ENCODE measurements at regions not wholly inside any gene's neighbourhood (a gene's known extent, or its start where the extent isn't known, plus 50 kb on each side); places are given as distances from the start of the nearest gene placed in this dataset.

- DNase-seq = no peak
- Mint-ChIP-seq H3K27me3 (no peaks in the 10 kb centered on the region), H3K4me1 (no peaks in the 10 kb centered on the region), H3K9me3 (peaks cover 0 to 20% (median 6%) of the 10 kb centered on the region in 8 donors), H3K36me3 (no peaks in the 10 kb centered on the region), H3K4me3 (no peak overlapping the region), H3K27ac (no peak overlapping the region)
- POLR2A ChIA-PET (ENCODE audit: partially characterized antibody) = no interaction called here
- H3K4me3 ChIP-seq (ENCODE audit: low read length in 2 of 2) = no peak overlapping the region
- no peaks in the 10 kb centered on the region for H3K36me3 ChIP-seq (ENCODE audit: insufficient read depth, low read length)
- no peaks in the 10 kb centered on the region for H3K4me1 ChIP-seq (ENCODE audit: insufficient read depth, low read length)
- CTCF ChIA-PET (ENCODE audit: partially characterized antibody) = no interaction called here
- no peaks in the 10 kb centered on the region for H3K9me3 ChIP-seq (ENCODE audit: control insufficient read depth in 1 of 2, low read length in 2 of 2)
- H3K27ac ChIP-seq (ENCODE audit: low read depth, low read length) = no peak overlapping the region
- H3K27me3 ChIP-seq (ENCODE audit: insufficient read depth, low read length) = no peaks in the 10 kb centered on the region
- intact Hi-C loops (cut with micrococcal nuclease) = no loop called here
Observed at GRCh38 chr11:91932151-91932821, 292.3 kb upstream of the FAT3 start.

- intact Hi-C loops (cut with micrococcal nuclease) = no loop called here
- no peaks in the 10 kb centered on the region for H3K4me1 Mint-ChIP-seq
- CTCF ChIA-PET (ENCODE audit: partially characterized antibody) = no interaction called here
- H3K4me1 ChIP-seq (ENCODE audit: insufficient read depth, low read length) = no peaks in the 10 kb centered on the region
- H3K27ac Mint-ChIP-seq = no peak overlapping the region
- H3K36me3 Mint-ChIP-seq = no peaks in the 10 kb centered on the region
- H3K27ac ChIP-seq (ENCODE audit: low read depth, low read length) = no peak overlapping the region
- no peak for DNase-seq
- H3K4me3 Mint-ChIP-seq = no peak overlapping the region
- H3K9me3 Mint-ChIP-seq = peaks cover 0 to 16% (median 7%) of the 10 kb centered on the region in 8 donors
- H3K27me3 Mint-ChIP-seq = no peaks in the 10 kb centered on the region
- H3K36me3 ChIP-seq (ENCODE audit: insufficient read depth, low read length) = no peaks in the 10 kb centered on the region
- no peaks in the 10 kb centered on the region for H3K9me3 ChIP-seq (ENCODE audit: control insufficient read depth in 1 of 2, low read length in 2 of 2)
- POLR2A ChIA-PET (ENCODE audit: partially characterized antibody) = no interaction called here
- no peaks in the 10 kb centered on the region for H3K27me3 ChIP-seq (ENCODE audit: insufficient read depth, low read length)
- no peak overlapping the region for H3K4me3 ChIP-seq (ENCODE audit: low read length in 2 of 2)
Observed at GRCh38 chr11:91927448-91927847, 297.2 kb upstream of the FAT3 start.

GRCh38 chr11:91926965-91927364 lies 297.7 kb upstream of the FAT3 start:
- Histone ChIP-seq H3K27me3 (ENCODE audit: insufficient read depth, low read length) (no peaks in the 10 kb centered on the region), H3K27ac (ENCODE audit: low read depth, low read length) (no peak overlapping the region), H3K4me3 (ENCODE audit: low read length in 2 of 2) (no peak overlapping the region), H3K4me1 (ENCODE audit: insufficient read depth, low read length) (no peaks in the 10 kb centered on the region), H3K9me3 (ENCODE audit: control insufficient read depth in 1 of 2, low read length in 2 of 2) (no peaks in the 10 kb centered on the region), H3K36me3 (ENCODE audit: insufficient read depth, low read length) (no peaks in the 10 kb centered on the region)
- H3K27me3 Mint-ChIP-seq = no peaks in the 10 kb centered on the region
- H3K4me3 Mint-ChIP-seq = no peak overlapping the region
- DNase-seq = no peak
- intact Hi-C loops (cut with micrococcal nuclease) = no loop called here
- no peak overlapping the region for H3K27ac Mint-ChIP-seq
- POLR2A ChIA-PET (ENCODE audit: partially characterized antibody) = no interaction called here
- H3K9me3 Mint-ChIP-seq = peaks cover 0 to 16% (median 8%) of the 10 kb centered on the region in 8 donors
- H3K4me1 Mint-ChIP-seq = no peaks in the 10 kb centered on the region
- H3K36me3 Mint-ChIP-seq = no peaks in the 10 kb centered on the region
- CTCF ChIA-PET (ENCODE audit: partially characterized antibody) = no interaction called here

GRCh38 chr11:91922846-91923245 lies 301.8 kb upstream of the FAT3 start:
- no peak overlapping the region for H3K4me3 Mint-ChIP-seq
- H3K4me1 Mint-ChIP-seq = no peaks in the 10 kb centered on the region
- H3K9me3 ChIP-seq (ENCODE audit: control insufficient read depth in 1 of 2, low read length in 2 of 2) = no peaks in the 10 kb centered on the region
- no peak for DNase-seq
- CTCF ChIA-PET (ENCODE audit: partially characterized antibody) = no interaction called here
- H3K4me3 ChIP-seq (ENCODE audit: low read length in 2 of 2) = no peak overlapping the region
- H3K27ac ChIP-seq (ENCODE audit: low read depth, low read length) = no peak overlapping the region
- H3K27me3 ChIP-seq (ENCODE audit: insufficient read depth, low read length) = no peaks in the 10 kb centered on the region
- H3K36me3 Mint-ChIP-seq = no peaks in the 10 kb centered on the region
- peaks cover 0 to 21% (median 7%) of the 10 kb centered on the region in 8 donors for H3K9me3 Mint-ChIP-seq
- no peaks in the 10 kb centered on the region for H3K4me1 ChIP-seq (ENCODE audit: insufficient read depth, low read length)
- no peaks in the 10 kb centered on the region for H3K27me3 Mint-ChIP-seq
- H3K36me3 ChIP-seq (ENCODE audit: insufficient read depth, low read length) = no peaks in the 10 kb centered on the region
- intact Hi-C loops (cut with micrococcal nuclease) = no loop called here
- no peak overlapping the region for H3K27ac Mint-ChIP-seq
- POLR2A ChIA-PET (ENCODE audit: partially characterized antibody) = no interaction called here

GRCh38 chr11:91921974-91922373 lies 302.6 kb upstream of the FAT3 start:
- Mint-ChIP-seq H3K4me3 (no peak overlapping the region), H3K27me3 (no peaks in the 10 kb centered on the region), H3K4me1 (no peaks in the 10 kb centered on the region), H3K27ac (no peak overlapping the region), H3K9me3 (peaks cover 0 to 21% (median 8%) of the 10 kb centered on the region in 8 donors), H3K36me3 (no peaks in the 10 kb centered on the region)
- H3K36me3 ChIP-seq (ENCODE audit: insufficient read depth, low read length) = no peaks in the 10 kb centered on the region
- POLR2A ChIA-PET (ENCODE audit: partially characterized antibody) = no interaction called here
- H3K4me3 ChIP-seq (ENCODE audit: low read length in 2 of 2) = no peak overlapping the region
- CTCF ChIA-PET (ENCODE audit: partially characterized antibody) = no interaction called here
- H3K9me3 ChIP-seq (ENCODE audit: control insufficient read depth in 1 of 2, low read length in 2 of 2) = no peaks in the 10 kb centered on the region
- H3K27me3 ChIP-seq (ENCODE audit: insufficient read depth, low read length) = no peaks in the 10 kb centered on the region
- no peaks in the 10 kb centered on the region for H3K4me1 ChIP-seq (ENCODE audit: insufficient read depth, low read length)
- no peak overlapping the region for H3K27ac ChIP-seq (ENCODE audit: low read depth, low read length)
- intact Hi-C loops (cut with micrococcal nuclease) = no loop called here
- DNase-seq = no peak

GRCh38 chr11:91913407-91913806 lies 311.2 kb upstream of the FAT3 start:
- Mint-ChIP-seq H3K9me3 (peaks cover 2 to 15% (median 9%) of the 10 kb centered on the region in 8 donors), H3K27ac (no peak overlapping the region), H3K36me3 (no peaks in the 10 kb centered on the region), H3K4me1 (no peaks in the 10 kb centered on the region), H3K4me3 (no peak overlapping the region), H3K27me3 (no peaks in the 10 kb centered on the region)
- DNase-seq = no peak
- peaks cover 0 to 6% of the 10 kb centered on the region in 2 donors for H3K9me3 ChIP-seq (ENCODE audit: control insufficient read depth in 1 of 2, low read length in 2 of 2)
- POLR2A ChIA-PET (ENCODE audit: partially characterized antibody) = no interaction called here
- H3K4me3 ChIP-seq (ENCODE audit: low read length in 2 of 2) = no peak overlapping the region
- H3K27me3 ChIP-seq (ENCODE audit: insufficient read depth, low read length) = no peaks in the 10 kb centered on the region
- H3K4me1 ChIP-seq (ENCODE audit: insufficient read depth, low read length) = no peaks in the 10 kb centered on the region
- H3K36me3 ChIP-seq (ENCODE audit: insufficient read depth, low read length) = no peaks in the 10 kb centered on the region
- no peak overlapping the region for H3K27ac ChIP-seq (ENCODE audit: low read depth, low read length)
- intact Hi-C loops (cut with micrococcal nuclease) = no loop called here
- CTCF ChIA-PET (ENCODE audit: partially characterized antibody) = no interaction called here

- Histone ChIP-seq H3K9me3 (ENCODE audit: control insufficient read depth in 1 of 2, low read length in 2 of 2) (peaks cover 0 to 6% of the 10 kb centered on the region in 2 donors), H3K27me3 (ENCODE audit: insufficient read depth, low read length) (no peaks in the 10 kb centered on the region), H3K36me3 (ENCODE audit: insufficient read depth, low read length) (no peaks in the 10 kb centered on the region), H3K4me3 (ENCODE audit: low read length in 2 of 2) (no peak overlapping the region), H3K4me1 (ENCODE audit: insufficient read depth, low read length) (no peaks in the 10 kb centered on the region), H3K27ac (ENCODE audit: low read depth, low read length) (no peak overlapping the region)
- intact Hi-C loops (cut with micrococcal nuclease) = no loop called here
- H3K4me3 Mint-ChIP-seq = no peak overlapping the region
- ChIA-PET POLR2A (ENCODE audit: partially characterized antibody) (no interaction called here), CTCF (ENCODE audit: partially characterized antibody) (no interaction called here)
- no peaks in the 10 kb centered on the region for H3K4me1 Mint-ChIP-seq
- H3K9me3 Mint-ChIP-seq = peaks cover 2 to 15% (median 9%) of the 10 kb centered on the region in 8 donors
- no peaks in the 10 kb centered on the region for H3K36me3 Mint-ChIP-seq
- H3K27ac Mint-ChIP-seq = no peak overlapping the region
- no peaks in the 10 kb centered on the region for H3K27me3 Mint-ChIP-seq
- DNase-seq = no peak
Observed at GRCh38 chr11:91912322-91912721, 312.3 kb upstream of the FAT3 start.
